GM12872 (cell line): ENCODE measurements at regions not wholly inside any gene's neighbourhood (a gene's known extent, or its start where the extent isn't known, plus 50 kb on each side); places are given as distances from the start of the nearest gene placed in this dataset.

Experiments used
- TF ChIP-seq, protein P1 (sequence below): IDR thresholded peaks from 3 replicates; pipeline ENCODE4 v1.5.1; 2011; ENCODE audit warnings: low read depth, mild to moderate bottlenecking, low read length, moderate library complexity; ENCODE audit not compliant: insufficient read depth

DNA sequence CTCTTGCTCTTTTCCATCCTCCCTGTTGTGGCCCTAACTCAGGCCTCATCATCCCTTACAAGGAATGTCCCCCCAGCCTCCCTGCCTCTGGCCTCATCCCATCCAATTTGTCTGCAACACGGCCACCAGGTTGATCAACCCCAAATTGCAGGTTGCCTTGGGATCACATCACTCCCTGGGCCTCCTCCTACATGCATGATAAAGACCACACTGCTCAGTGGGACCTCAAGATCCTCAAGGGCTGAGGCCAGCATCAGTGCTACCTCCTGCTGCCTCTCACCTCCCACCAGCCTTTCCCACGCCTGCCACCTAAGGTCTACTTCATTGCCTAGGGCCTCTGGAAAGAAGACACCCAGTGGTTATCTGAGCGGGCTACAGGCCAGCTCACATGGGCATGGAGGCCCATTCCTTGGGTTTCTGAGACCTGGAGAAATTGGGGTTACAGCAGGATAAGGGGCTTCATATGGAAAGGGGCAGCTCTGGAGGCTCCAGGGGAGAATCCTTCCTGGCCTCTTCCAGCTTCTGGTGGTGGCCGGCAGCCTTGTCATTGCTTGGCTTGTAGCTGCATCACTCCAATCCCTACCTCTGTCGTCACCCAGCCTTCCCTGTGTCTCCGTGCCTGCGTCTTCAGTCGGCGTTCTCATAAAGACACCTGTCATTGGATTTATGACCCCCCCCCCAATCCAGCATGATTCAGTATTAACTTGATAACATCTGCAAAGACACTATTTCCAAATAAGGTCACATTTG lies 60.5 kb downstream of the KLHDC7A start:
- TF ChIP-seq, protein P1, sequence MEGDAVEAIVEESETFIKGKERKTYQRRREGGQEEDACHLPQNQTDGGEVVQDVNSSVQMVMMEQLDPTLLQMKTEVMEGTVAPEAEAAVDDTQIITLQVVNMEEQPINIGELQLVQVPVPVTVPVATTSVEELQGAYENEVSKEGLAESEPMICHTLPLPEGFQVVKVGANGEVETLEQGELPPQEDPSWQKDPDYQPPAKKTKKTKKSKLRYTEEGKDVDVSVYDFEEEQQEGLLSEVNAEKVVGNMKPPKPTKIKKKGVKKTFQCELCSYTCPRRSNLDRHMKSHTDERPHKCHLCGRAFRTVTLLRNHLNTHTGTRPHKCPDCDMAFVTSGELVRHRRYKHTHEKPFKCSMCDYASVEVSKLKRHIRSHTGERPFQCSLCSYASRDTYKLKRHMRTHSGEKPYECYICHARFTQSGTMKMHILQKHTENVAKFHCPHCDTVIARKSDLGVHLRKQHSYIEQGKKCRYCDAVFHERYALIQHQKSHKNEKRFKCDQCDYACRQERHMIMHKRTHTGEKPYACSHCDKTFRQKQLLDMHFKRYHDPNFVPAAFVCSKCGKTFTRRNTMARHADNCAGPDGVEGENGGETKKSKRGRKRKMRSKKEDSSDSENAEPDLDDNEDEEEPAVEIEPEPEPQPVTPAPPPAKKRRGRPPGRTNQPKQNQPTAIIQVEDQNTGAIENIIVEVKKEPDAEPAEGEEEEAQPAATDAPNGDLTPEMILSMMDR: no peak

GRCh38 chr1:18542351-18542750 lies 61.6 kb downstream of the KLHDC7A start:
- TF ChIP-seq, protein P1: no peak

GRCh38 chr1:18546026-18546425 lies 65.3 kb downstream of the KLHDC7A start:
- TF ChIP-seq, protein P1: no peak

DNA sequence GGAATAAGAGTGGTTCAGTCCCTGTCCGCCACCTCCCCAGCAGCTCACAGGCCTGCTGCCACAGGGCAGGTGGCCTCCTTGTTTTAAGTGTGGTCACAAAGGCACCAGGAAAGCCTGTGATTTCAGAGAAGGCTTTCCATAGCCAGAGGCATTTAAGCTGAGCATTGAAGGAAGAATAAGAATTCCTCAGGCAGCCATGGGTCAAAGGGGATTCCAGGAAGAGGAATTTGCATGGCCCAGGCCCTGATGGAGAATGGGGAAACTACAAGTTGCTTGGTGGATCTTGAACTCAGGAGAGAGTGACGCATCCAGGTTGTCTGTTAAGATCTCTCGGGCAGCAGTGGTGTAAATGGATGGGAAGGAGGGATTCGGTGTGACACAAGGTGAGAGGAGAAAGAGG lies 66.7 kb downstream of the KLHDC7A start:
- TF ChIP-seq, protein P1: no peak

- TF ChIP-seq, protein P1: no peak
Observed at GRCh38 chr1:18548643-18549042, 67.9 kb downstream of the KLHDC7A start.

DNA sequence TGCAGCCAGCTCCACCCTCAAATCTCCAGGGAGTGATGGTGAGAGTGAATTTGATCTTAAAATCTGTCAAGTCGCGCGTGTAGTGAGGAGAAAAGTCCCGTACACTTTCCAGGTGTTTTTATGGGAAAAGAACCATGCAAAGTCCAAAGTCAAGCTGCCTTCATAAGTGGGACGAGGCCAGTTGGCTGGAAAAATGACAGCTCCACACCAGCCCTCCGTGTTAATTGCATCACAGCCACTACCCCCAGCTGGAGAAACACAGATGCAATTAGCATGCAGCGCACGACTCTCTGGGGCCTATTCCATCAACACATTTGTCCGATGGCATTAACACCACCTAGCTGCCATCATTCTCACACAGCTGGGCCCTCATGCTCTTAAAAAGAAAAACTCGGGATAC lies 68.4 kb downstream of the KLHDC7A start:
- TF ChIP-seq, protein P1: no peak

DNA sequence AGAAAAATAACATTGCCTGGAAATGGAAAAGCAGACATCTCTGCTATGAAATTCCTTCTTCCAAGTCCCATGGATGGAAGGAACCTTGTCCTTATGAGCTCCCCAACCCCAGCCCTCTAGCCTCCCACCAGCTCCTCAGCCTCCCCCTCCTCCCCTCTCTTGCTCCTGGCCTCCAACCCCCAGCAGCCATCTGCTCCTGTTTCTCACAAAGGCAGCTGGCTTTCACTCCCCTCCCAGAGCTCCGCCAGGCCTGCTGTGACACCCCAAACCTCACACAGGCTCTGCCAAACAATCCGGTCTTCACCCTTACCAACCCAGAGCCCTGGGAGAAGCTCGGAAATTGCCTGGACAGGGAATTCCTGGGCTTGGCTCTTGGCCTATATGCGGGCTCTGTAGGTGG lies 69.2 kb downstream of the KLHDC7A start:
- TF ChIP-seq, protein P1: no peak

DNA sequence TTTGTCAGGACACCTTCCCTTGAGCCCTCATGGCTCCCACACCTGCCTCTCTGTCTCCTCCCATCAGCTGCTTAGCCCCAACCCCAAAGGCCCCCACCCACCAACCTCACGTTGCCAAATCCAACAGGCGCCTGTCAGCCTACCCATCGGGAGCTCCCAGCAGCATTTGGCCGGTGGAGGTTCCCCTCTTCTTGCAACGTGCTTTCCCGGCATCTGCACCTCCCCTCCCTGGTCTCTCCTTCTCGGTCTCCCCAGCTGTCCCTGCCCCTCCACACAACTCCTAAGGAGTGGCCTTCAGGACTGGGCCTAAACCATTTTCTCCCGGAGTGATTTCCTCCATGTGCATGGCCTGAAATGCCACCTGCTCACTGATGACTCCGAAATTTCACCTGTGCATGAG lies 71.9 kb downstream of the KLHDC7A start:
- TF ChIP-seq, protein P1: no peak
